A549 (cell line): ENCODE measurements at regions not wholly inside any gene's neighbourhood (a gene's known extent, or its start where the extent isn't known, plus 50 kb on each side); places are given as distances from the start of the nearest gene placed in this dataset.

Experiments
- CEBPB ChIP-seq, 2 experiments: fragments of >200 bp in 1 of 2; sonication (Bioruptor Twin) in 1 of 2; formaldehyde crosslinking in 1 of 2; IDR thresholded peaks; 2 replicates each; pipeline ENCODE4 v1.6.1; 2012 to 2016
- CTCF ChIP-seq: fragments of >200 bp; sonication (Bioruptor Twin); formaldehyde crosslinking; IDR thresholded peaks from 3 replicates; pipeline ENCODE4 v1.5.1; 2016
- E2F6 ChIP-seq: IDR thresholded peaks from 2 replicates; pipeline ENCODE4 v1.6.1; 2012; ENCODE audit warnings: low read depth, borderline replicate concordance
- FOSL2 ChIP-seq, 2 experiments: fragments of 450-650 bp in 1 of 2; fragments of >200 bp in 1 of 2; sonication (Bioruptor Twin) in 1 of 2; formaldehyde crosslinking; IDR thresholded peaks; 2 replicates each; pipeline versions ENCODE4 v1.5.0 to v1.6.1; 2016 to 2020; ENCODE audit warnings: mild to moderate bottlenecking in 1 of 2, moderate library complexity in 1 of 2
- HOXA7 ChIP-seq: fragments of 250-450 bp; sonication (Bioruptor Pico); IDR thresholded peaks from 2 replicates; pipeline ENCODE4 v1.5.0; 2020; ENCODE audit warnings: mild to moderate bottlenecking, moderate library complexity
- HOXB13 ChIP-seq: fragments of 250-450 bp; sonication (Bioruptor Pico); IDR thresholded peaks from 2 replicates; pipeline ENCODE4 v1.5.0; 2020; ENCODE audit warnings: low read depth, mild to moderate bottlenecking, moderate library complexity
- PHF8 ChIP-seq: fragments of 200-600 bp; sonication (generic); IDR thresholded peaks from 2 replicates; pipeline ENCODE4 v1.6.1; 2016; ENCODE audit warnings: low read depth, mild to moderate bottlenecking, antibody characterized with exemption, moderate library complexity, borderline replicate concordance
- RAD21 ChIP-seq, 2 experiments: fragments of >200 bp in 1 of 2; sonication (Bioruptor Twin) in 1 of 2; formaldehyde crosslinking in 1 of 2; IDR thresholded peaks in 1 of 2; conservative IDR thresholded peaks in 1 of 2; 2 replicates in 1 of 2; 3 replicates in 1 of 2; pipeline ENCODE4 v1.6.1; 2012 to 2018; ENCODE audit warnings: inconsistent platforms in 1 of 2

GRCh38 chr10:7036951-7037350, 373.9 kb downstream of the SFMBT2 start:
- no peak for TF ChIP-seq E2F6
- TF ChIP-seq CTCF: no peak
- TF ChIP-seq RAD21 (conservative IDR thresholded peaks at IDR 0.05 in 1 of 2, IDR thresholded peaks at IDR 0.05 in 1 of 2): no peak
- no peak for TF ChIP-seq PHF8
- no peak for TF ChIP-seq HOXB13
- TF ChIP-seq FOSL2 (IDR thresholded peaks at IDR 0.05): no peak
- no peak for TF ChIP-seq FOSL2 (CRISPR knock-in tag; IDR thresholded peaks at IDR 0.05)
- TF ChIP-seq CEBPB (IDR thresholded peaks at IDR 0.05): no peak
- no peak for TF ChIP-seq HOXA7 (CRISPR knock-in tag)
